HCT116 (cell line): ENCODE measurements at regions not wholly inside any gene's neighbourhood (a gene's known extent, or its start where the extent isn't known, plus 50 kb on each side); places are given as distances from the start of the nearest gene placed in this dataset.

ENCODE experiments used
- ATAC-seq: fragments of 200-7000 bp; cut with Tn5 transposase; 2 replicates; pipeline ENCODE4 v1.9.1; 2020; ENCODE audit warnings: mild to moderate bottlenecking, moderate library complexity
- BruUV-seq: library from RNA; stranded (reverse); fragments of 400-500 nt; replicated peaks from 2 replicates; lab custom pipeline; 2021; lab: Mats Ljungman, UMichigan
- CTCF ChIA-PET: fragments of 300-600 bp; sonication (Branson Sonifier 250); formaldehyde crosslinking; loops from one replicate; lab custom pipeline; 2021; ENCODE audit warnings: antibody characterized with exemption; lab: Charles Lee
- POLR2A ChIA-PET: fragments of 300-600, 350-600 bp; sonication (Branson Sonifier 250); formaldehyde crosslinking; loops from one replicate; lab custom pipeline; 2021; ENCODE audit warnings: antibody characterized with exemption; lab: Charles Lee
- RAD21 ChIA-PET, 2 experiments: fragments of 300-600 bp; sonication (Branson Sonifier 250); formaldehyde crosslinking; loops; one replicate each; lab custom pipeline; 2023; ENCODE audit warnings: low total read pairs in 2 of 2; ENCODE audit not compliant: uncharacterized antibody in 2 of 2, unreplicated experiment in 2 of 2, low non-redundant PET in 1 of 2; lab: Charles Lee
- DNase-seq: peaks from one replicate; pipeline ENCODE4 v3.0.0-alpha.2; 2010; ENCODE audit warnings: low read depth, low spot score
- H2AFZ ChIP-seq: fragments of 200-600 bp; shearing (Covaris generic), sonication (generic); 2 replicates; pipeline ENCODE4 v1.6.1; 2017; ENCODE audit warnings: low read depth, mixed run types, mixed read lengths, antibody characterized with exemption, low read length; ENCODE audit not compliant: poor library complexity, severe bottlenecking
- H3K27ac ChIP-seq: 2 replicates; pipeline ENCODE4 v1.5.1; 2012; ENCODE audit warnings: low read depth, low read length
- H3K27me3 ChIP-seq: fragments of 200-600 bp; sonication (generic); 2 replicates; pipeline ENCODE4 v1.6.1; 2016; ENCODE audit warnings: mixed run types, low read length, mixed read lengths; ENCODE audit not compliant: insufficient read depth
- H3K36me3 ChIP-seq, 2 experiments: fragments of 200-500 bp in 1 of 2; fragments of 200-600 bp in 1 of 2; sonication (Bioruptor generic) in 1 of 2; sonication (generic) in 1 of 2; 2 replicates each; pipeline versions ENCODE4 v1.5.1 to v1.6.1; 2014 to 2016; ENCODE audit warnings: low read length in 2 of 2, inconsistent platforms in 1 of 2, mixed read lengths in 1 of 2, mixed run types in 1 of 2; ENCODE audit not compliant: insufficient read depth in 2 of 2, control insufficient read depth in 1 of 2
- H3K4me1 ChIP-seq, 2 experiments: fragments of 200-600 bp in 1 of 2; sonication (generic) in 1 of 2; 2 replicates each; pipeline versions ENCODE4 v1.5.1 to v1.6.1; 2012 to 2017; ENCODE audit warnings: low read length in 2 of 2, inconsistent platforms in 1 of 2, mild to moderate bottlenecking in 1 of 2, mixed read lengths in 1 of 2, mixed run types in 1 of 2, moderate library complexity in 1 of 2; ENCODE audit not compliant: insufficient read depth in 2 of 2, control insufficient read depth in 1 of 2
- H3K4me2 ChIP-seq: fragments of 200-600 bp; sonication (generic); 2 replicates; pipeline ENCODE4 v1.6.1; 2017; ENCODE audit warnings: mixed run types, low read length, mixed read lengths
- H3K4me3 ChIP-seq, 2 experiments: fragments of 200-600 bp in 1 of 2; sonication (generic) in 1 of 2; replicated peaks in 1 of 2; 2 replicates each; pipeline ENCODE4 v1.5.1; 2011 to 2016; ENCODE audit warnings: low read length in 2 of 2, control low read depth in 1 of 2, low read depth in 1 of 2, mild to moderate bottlenecking in 1 of 2, mixed read lengths in 1 of 2, mixed run types in 1 of 2
- H3K79me2 ChIP-seq: fragments of 200-600 bp; sonication (generic); 2 replicates; pipeline ENCODE4 v1.6.1; 2017; ENCODE audit warnings: mild to moderate bottlenecking, mixed run types, low read length, moderate library complexity, mixed read lengths; ENCODE audit not compliant: insufficient read depth
- H3K9ac ChIP-seq: fragments of 200-600 bp; sonication (generic); 2 replicates; pipeline ENCODE4 v1.6.1; 2016; ENCODE audit warnings: low read length, mixed read lengths
- H3K9me2 ChIP-seq: fragments of 200-600 bp; sonication (generic), shearing (Covaris generic); 2 replicates; pipeline ENCODE4 v1.6.1; 2017; ENCODE audit warnings: mixed run types, mild to moderate bottlenecking, moderate library complexity; ENCODE audit not compliant: insufficient read depth
- H3K9me3 ChIP-seq, 2 experiments: fragments of 200-500 bp in 1 of 2; fragments of 200-600 bp in 1 of 2; sonication (Bioruptor generic) in 1 of 2; sonication (generic) in 1 of 2; 2 replicates each; pipeline ENCODE4 v1.6.1; 2014 to 2017; ENCODE audit warnings: low read length in 2 of 2, mixed read lengths in 2 of 2, inconsistent platforms in 1 of 2, low read depth in 1 of 2, mild to moderate bottlenecking in 1 of 2, mixed run types in 1 of 2, moderate library complexity in 1 of 2; ENCODE audit not compliant: control insufficient read depth in 1 of 2, insufficient read depth in 1 of 2
- H4K20me1 ChIP-seq: fragments of 200-600 bp; sonication (generic), shearing (Covaris generic); 2 replicates; pipeline ENCODE4 v1.6.1; 2017; ENCODE audit warnings: mixed run types, mild to moderate bottlenecking, moderate library complexity; ENCODE audit not compliant: insufficient read depth
- CBX3 ChIP-seq: IDR thresholded peaks from 2 replicates; pipeline ENCODE4 v1.6.1; 2012; ENCODE audit warnings: low read depth
- JUND ChIP-seq: IDR thresholded peaks from 2 replicates; pipeline ENCODE4 v1.6.1; 2012
- POLR2A ChIP-seq: IDR thresholded peaks from 2 replicates; pipeline ENCODE4 v1.7.0; 2011; ENCODE audit warnings: borderline replicate concordance; ENCODE audit not compliant: insufficient read depth, insufficient read length; ENCODE audit errors: extremely low read depth
- POLR2AphosphoS5 ChIP-seq: IDR thresholded peaks from 2 replicates; pipeline ENCODE4 v1.6.1; 2011; ENCODE audit warnings: mild to moderate bottlenecking, low read depth, low read length, moderate library complexity
- SP1 ChIP-seq: IDR thresholded peaks from 2 replicates; pipeline ENCODE4 v1.6.1; 2012; ENCODE audit warnings: low read depth
- intact Hi-C: fragments of 100-400 bp; cut with micrococcal nuclease; formaldehyde crosslinking; loops from 2 replicates; pipeline ENCODE4 v1.10.0; 2022
- TF ChIP-seq, protein P1 (sequence below): IDR thresholded peaks from 2 replicates; pipeline ENCODE4 v1.6.1; 2012; ENCODE audit warnings: low read depth
- TF ChIP-seq, protein P2 (sequence below): IDR thresholded peaks from 2 replicates; pipeline ENCODE4 v1.6.1; 2012
- TF ChIP-seq, protein P3 (sequence below): IDR thresholded peaks from 2 replicates; pipeline ENCODE4 v1.6.1; 2011; ENCODE audit warnings: mild to moderate bottlenecking, low read length, moderate library complexity; ENCODE audit not compliant: insufficient replicate concordance; ENCODE audit errors: extremely low read depth

DNA sequence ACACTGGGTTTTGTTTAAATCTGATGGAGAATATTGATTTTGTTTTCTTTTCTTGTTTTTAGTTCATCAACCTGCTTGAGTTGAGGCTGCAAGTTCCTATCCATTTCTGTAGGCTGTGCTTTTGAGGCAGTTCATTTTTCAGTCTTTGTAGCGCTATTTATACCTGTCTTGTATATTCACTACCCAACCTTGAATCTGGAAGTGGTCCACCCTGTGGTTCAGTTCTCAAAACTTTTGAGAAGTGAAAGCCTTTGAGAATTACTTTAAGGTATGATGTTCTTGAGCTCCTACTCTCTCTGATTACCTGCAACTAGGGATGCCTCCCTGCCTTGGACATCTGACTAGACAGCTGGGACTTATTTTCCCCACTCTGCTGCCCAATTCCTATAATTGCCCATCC, 53.5 kb upstream of the KCNE4 start:
- ChIA-PET POLR2A (no interaction called here), RAD21 (no interaction called here), CTCF (no interaction called here)
- Histone ChIP-seq H3K4me1 (no peaks in the 10 kb centered on the region), H3K4me3 (no peak overlapping the region), H3K27ac (no peak overlapping the region), H2AFZ (no peak overlapping the region), H4K20me1 (no peaks in the 10 kb centered on the region), H3K27me3 (no peaks in the 10 kb centered on the region), H3K9ac (no peak overlapping the region), H3K9me3 (no peaks in the 10 kb centered on the region), H3K36me3 (no peaks in the 10 kb centered on the region), H3K79me2 (no peaks in the 10 kb centered on the region), H3K4me2 (no peak overlapping the region), H3K9me2 (no peaks in the 10 kb centered on the region)
- ATAC-seq: no peak
- intact Hi-C loops: no loop called here
- BruUV-seq: no TSS peak
- TF ChIP-seq, protein P1, sequence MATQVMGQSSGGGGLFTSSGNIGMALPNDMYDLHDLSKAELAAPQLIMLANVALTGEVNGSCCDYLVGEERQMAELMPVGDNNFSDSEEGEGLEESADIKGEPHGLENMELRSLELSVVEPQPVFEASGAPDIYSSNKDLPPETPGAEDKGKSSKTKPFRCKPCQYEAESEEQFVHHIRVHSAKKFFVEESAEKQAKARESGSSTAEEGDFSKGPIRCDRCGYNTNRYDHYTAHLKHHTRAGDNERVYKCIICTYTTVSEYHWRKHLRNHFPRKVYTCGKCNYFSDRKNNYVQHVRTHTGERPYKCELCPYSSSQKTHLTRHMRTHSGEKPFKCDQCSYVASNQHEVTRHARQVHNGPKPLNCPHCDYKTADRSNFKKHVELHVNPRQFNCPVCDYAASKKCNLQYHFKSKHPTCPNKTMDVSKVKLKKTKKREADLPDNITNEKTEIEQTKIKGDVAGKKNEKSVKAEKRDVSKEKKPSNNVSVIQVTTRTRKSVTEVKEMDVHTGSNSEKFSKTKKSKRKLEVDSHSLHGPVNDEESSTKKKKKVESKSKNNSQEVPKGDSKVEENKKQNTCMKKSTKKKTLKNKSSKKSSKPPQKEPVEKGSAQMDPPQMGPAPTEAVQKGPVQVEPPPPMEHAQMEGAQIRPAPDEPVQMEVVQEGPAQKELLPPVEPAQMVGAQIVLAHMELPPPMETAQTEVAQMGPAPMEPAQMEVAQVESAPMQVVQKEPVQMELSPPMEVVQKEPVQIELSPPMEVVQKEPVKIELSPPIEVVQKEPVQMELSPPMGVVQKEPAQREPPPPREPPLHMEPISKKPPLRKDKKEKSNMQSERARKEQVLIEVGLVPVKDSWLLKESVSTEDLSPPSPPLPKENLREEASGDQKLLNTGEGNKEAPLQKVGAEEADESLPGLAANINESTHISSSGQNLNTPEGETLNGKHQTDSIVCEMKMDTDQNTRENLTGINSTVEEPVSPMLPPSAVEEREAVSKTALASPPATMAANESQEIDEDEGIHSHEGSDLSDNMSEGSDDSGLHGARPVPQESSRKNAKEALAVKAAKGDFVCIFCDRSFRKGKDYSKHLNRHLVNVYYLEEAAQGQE: no peak
- TF ChIP-seq, protein P2, sequence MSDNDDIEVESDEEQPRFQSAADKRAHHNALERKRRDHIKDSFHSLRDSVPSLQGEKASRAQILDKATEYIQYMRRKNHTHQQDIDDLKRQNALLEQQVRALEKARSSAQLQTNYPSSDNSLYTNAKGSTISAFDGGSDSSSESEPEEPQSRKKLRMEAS: no peak
- TF ChIP-seq SP1 (no peak), POLR2AphosphoS5 (no peak), JUND (no peak), POLR2A (no peak), CBX3 (no peak)
- TF ChIP-seq, protein P3, sequence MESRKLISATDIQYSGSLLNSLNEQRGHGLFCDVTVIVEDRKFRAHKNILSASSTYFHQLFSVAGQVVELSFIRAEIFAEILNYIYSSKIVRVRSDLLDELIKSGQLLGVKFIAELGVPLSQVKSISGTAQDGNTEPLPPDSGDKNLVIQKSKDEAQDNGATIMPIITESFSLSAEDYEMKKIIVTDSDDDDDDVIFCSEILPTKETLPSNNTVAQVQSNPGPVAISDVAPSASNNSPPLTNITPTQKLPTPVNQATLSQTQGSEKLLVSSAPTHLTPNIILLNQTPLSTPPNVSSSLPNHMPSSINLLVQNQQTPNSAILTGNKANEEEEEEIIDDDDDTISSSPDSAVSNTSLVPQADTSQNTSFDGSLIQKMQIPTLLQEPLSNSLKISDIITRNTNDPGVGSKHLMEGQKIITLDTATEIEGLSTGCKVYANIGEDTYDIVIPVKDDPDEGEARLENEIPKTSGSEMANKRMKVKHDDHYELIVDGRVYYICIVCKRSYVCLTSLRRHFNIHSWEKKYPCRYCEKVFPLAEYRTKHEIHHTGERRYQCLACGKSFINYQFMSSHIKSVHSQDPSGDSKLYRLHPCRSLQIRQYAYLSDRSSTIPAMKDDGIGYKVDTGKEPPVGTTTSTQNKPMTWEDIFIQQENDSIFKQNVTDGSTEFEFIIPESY: no peak
- no peak for DNase-seq
